Neural cell (in vitro differentiated cells): ENCODE measurements at regions not wholly inside any gene's neighbourhood (a gene's known extent, or its start where the extent isn't known, plus 50 kb on each side); places are given as distances from the start of the nearest gene placed in this dataset.

Experiments used
- EP300 ChIP-seq: fragments of 450-650 bp; conservative IDR thresholded peaks from 2 replicates; pipeline ENCODE4 v1.6.1; 2014; ENCODE audit warnings: antibody characterized with exemption, mild to moderate bottlenecking, moderate library complexity; ENCODE audit not compliant: poor library complexity, severe bottlenecking
- EZH2 ChIP-seq: fragments of 200-600, 300-800 bp; shearing (Covaris generic), sonication (generic); IDR thresholded peaks from 2 replicates; pipeline ENCODE4 v1.6.1; 2014; ENCODE audit warnings: antibody characterized with exemption, low read length, borderline replicate concordance, mild to moderate bottlenecking; ENCODE audit not compliant: insufficient read depth, poor library complexity, severe bottlenecking
- MXI1 ChIP-seq: fragments of 450-650 bp; conservative IDR thresholded peaks from 2 replicates; pipeline ENCODE4 v1.6.1; 2014; ENCODE audit warnings: antibody characterized with exemption, mild to moderate bottlenecking; ENCODE audit not compliant: poor library complexity, severe bottlenecking
- POLR2AphosphoS5 ChIP-seq: IDR thresholded peaks from 2 replicates; pipeline ENCODE4 v1.6.1; 2012
- RAD21 ChIP-seq: fragments of 450-650 bp; conservative IDR thresholded peaks from 2 replicates; pipeline ENCODE4 v1.6.1; 2014; ENCODE audit warnings: antibody characterized with exemption, mild to moderate bottlenecking, moderate library complexity
- REST ChIP-seq: IDR thresholded peaks from 2 replicates; pipeline ENCODE4 v1.6.1; 2012; ENCODE audit warnings: borderline replicate concordance
- SMC3 ChIP-seq: fragments of 450-650 bp; conservative IDR thresholded peaks from 2 replicates; pipeline ENCODE4 v1.6.1; 2014; ENCODE audit warnings: antibody characterized with exemption, mild to moderate bottlenecking, moderate library complexity; ENCODE audit not compliant: poor library complexity
- TAF1 ChIP-seq: IDR thresholded peaks from 2 replicates; pipeline ENCODE4 v1.6.1; 2012; ENCODE audit warnings: low read depth
- TF ChIP-seq, protein P1 (sequence below): fragments of 450-650 bp; IDR thresholded peaks from 2 replicates; pipeline ENCODE4 v1.5.1; 2014; ENCODE audit warnings: antibody characterized with exemption, mild to moderate bottlenecking, moderate library complexity; ENCODE audit not compliant: poor library complexity, severe bottlenecking

DNA sequence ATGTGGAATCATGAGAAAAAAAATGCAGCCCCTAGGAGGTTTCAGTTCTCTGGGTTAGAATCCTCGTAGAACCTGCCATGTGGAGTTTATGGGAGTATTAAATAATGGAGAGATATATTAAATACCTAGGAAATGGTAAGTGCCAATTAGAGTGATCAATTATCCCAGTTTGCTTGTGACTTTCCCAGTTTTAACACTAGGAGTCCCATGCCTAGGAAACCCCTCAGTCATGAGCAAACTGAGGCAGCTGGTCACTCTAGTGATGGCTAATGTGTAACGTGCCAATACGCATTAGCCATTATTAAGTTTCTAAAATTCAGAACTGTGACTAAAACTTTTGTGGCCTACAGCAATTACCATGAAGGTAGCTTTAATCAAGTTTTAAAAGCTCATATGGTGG lies 720.6 kb downstream of the TAF11L14 start:
- TF ChIP-seq MXI1, result no peak
- no peak for TF ChIP-seq EZH2
- TF ChIP-seq, protein P1, sequence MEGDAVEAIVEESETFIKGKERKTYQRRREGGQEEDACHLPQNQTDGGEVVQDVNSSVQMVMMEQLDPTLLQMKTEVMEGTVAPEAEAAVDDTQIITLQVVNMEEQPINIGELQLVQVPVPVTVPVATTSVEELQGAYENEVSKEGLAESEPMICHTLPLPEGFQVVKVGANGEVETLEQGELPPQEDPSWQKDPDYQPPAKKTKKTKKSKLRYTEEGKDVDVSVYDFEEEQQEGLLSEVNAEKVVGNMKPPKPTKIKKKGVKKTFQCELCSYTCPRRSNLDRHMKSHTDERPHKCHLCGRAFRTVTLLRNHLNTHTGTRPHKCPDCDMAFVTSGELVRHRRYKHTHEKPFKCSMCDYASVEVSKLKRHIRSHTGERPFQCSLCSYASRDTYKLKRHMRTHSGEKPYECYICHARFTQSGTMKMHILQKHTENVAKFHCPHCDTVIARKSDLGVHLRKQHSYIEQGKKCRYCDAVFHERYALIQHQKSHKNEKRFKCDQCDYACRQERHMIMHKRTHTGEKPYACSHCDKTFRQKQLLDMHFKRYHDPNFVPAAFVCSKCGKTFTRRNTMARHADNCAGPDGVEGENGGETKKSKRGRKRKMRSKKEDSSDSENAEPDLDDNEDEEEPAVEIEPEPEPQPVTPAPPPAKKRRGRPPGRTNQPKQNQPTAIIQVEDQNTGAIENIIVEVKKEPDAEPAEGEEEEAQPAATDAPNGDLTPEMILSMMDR, result no peak
- TF ChIP-seq TAF1, result no peak
- TF ChIP-seq POLR2AphosphoS5, result no peak
- no peak for TF ChIP-seq REST
- no peak for TF ChIP-seq EP300
- TF ChIP-seq SMC3, result no peak
- TF ChIP-seq RAD21, result no peak
